HG02798 (cell line): ENCODE measurements at regions not wholly inside any gene's neighbourhood (a gene's known extent, or its start where the extent isn't known, plus 50 kb on each side); places are given as distances from the start of the nearest gene placed in this dataset.

Experiments
- ATAC-seq: cut with Tn5 transposase; IDR thresholded peaks from one replicate; pipeline ENCODE4 v1.9.1; 2021; ENCODE audit warnings: mild to moderate bottlenecking; ENCODE audit not compliant: unreplicated experiment, poor library complexity

GRCh38 chr2:81650048-81650971, 1345.8 kb upstream of the LRRTM1 start:
- ATAC-seq, result no peak

GRCh38 chr2:81648806-81649205, 1344.3 kb upstream of the LRRTM1 start:
- ATAC-seq, result no peak

GRCh38 chr2:81648370-81648769, 1343.8 kb upstream of the LRRTM1 start:
- ATAC-seq, result no peak

GRCh38 chr2:81647715-81648230, 1343.2 kb upstream of the LRRTM1 start:
- no peak for ATAC-seq

GRCh38 chr2:81645745-81646301, 1341.3 kb upstream of the LRRTM1 start:
- no peak for ATAC-seq

- ATAC-seq, result no peak
Observed at GRCh38 chr2:81644189-81644588, 1339.6 kb upstream of the LRRTM1 start.

GRCh38 chr2:81624825-81625224, 1320.3 kb upstream of the LRRTM1 start:
- no peak for ATAC-seq

GRCh38 chr2:81600088-81600487, 1295.5 kb upstream of the LRRTM1 start:
- ATAC-seq, result no peak

GRCh38 chr2:81598453-81598852, 1293.9 kb upstream of the LRRTM1 start:
- no peak for ATAC-seq

- no peak for ATAC-seq
Observed at GRCh38 chr2:81589406-81589805, 1284.9 kb upstream of the LRRTM1 start.

GRCh38 chr2:81583311-81584108, 1279.0 kb upstream of the LRRTM1 start:
- no peak for ATAC-seq

- no peak for ATAC-seq
Observed at GRCh38 chr2:81576713-81577112, 1272.2 kb upstream of the LRRTM1 start.

- ATAC-seq, result no peak
Observed at GRCh38 chr2:81551040-81551634, 1246.6 kb upstream of the LRRTM1 start.

GRCh38 chr2:81550277-81550676, 1245.7 kb upstream of the LRRTM1 start:
- no peak for ATAC-seq

- ATAC-seq, result no peak
Observed at GRCh38 chr2:81549646-81550045, 1245.1 kb upstream of the LRRTM1 start.

GRCh38 chr2:81545626-81546025, 1241.1 kb upstream of the LRRTM1 start:
- ATAC-seq, result no peak

GRCh38 chr2:81542119-81542518, 1237.6 kb upstream of the LRRTM1 start:
- ATAC-seq, result no peak

GRCh38 chr2:81529944-81530343, 1225.4 kb upstream of the LRRTM1 start:
- ATAC-seq, result no peak

GRCh38 chr2:81528852-81529480, 1224.4 kb upstream of the LRRTM1 start:
- peak; percentile 70 for ATAC-seq

GRCh38 chr2:81523344-81523743, 1218.8 kb upstream of the LRRTM1 start:
- ATAC-seq, result no peak
